OCI-M1 (cell line): ENCODE measurements at regions not wholly inside any gene's neighbourhood (a gene's known extent, or its start where the extent isn't known, plus 50 kb on each side); places are given as distances from the start of the nearest gene placed in this dataset.

Experiments
- DNase-seq: peaks from one replicate; lab custom pipeline; 2025; lab: John Stamatoyannopoulos, UW

DNA sequence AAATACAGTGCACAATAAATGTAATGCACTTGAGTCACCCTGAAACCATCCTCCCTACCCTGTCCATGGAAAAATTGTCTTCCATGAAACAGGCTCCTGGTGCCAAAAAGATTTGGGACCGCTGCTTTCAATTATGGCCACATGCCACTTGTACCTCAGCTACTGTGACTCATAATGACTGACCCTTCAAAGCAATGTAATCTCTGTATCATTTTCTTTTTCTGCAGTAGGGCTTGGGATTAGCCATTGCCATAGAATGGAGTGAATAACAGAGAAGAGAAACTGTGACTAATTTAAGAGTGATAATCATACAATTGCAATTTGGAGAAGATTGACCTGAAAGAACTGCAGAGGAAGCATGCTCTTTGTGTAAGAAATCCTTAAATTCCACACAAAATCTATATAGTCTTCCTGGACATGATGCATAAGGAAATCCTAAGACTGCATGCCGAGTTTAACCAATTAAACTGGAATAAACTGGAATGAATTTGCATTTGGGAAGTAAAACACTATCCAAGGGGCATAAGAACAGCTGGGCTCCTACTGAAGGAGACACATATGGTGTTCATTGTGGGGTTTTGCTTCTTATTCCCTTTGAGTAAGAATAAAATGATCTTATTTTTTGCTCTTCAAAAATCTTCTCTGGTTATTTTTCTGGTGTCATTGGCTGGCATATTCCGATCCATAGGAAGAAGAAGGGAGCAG, 59.5 kb upstream of the SLC7A1 start:
- no peak for DNase-seq

- DNase-seq, result no peak
Measured at GRCh38 chr13:29654384-29654783, 58.9 kb upstream of the SLC7A1 start.

- peak; percentile 19 for DNase-seq
Measured at GRCh38 chr13:29648760-29649159, 53.3 kb upstream of the SLC7A1 start.
